ENCODE measurements at regions not wholly inside any gene's neighbourhood (a gene's known extent, or its start where the extent isn't known, plus 50 kb on each side); places are given as distances from the start of the nearest gene placed in this dataset.

DNA sequence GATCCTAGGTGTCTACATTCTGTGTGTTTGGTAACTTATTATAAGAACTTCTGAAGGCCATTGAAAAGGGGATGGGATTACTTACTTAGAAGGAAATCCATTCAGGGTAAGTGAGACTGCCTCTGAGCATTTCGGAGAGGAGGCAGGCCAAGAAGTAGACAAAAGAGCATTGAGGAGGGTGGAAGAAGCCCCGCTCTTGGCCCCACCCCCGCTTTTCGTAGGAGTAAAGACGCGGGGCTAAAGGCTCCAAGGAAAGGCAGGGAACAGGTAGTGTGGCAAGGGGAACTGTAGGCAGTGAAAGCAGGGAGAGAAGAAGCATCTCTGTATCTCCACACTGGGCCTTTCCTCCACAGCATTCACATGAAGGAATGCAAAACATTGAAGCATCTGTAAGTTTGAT, 51.8 kb upstream of the GRIK1 start:
- intact Hi-C loops (cut with DNase I) = no loop called here
- no peaks in the 10 kb centered on the region for H3K9me3 ChIP-seq
- DNase-seq = no peak
- WGBS (ENCODE audit: insufficient coverage, low coverage, low lambda C conversion rate, missing lambda C conversion rate) = 66% methylated on average over 6 of the region's 6 CpGs
- ATAC-seq = no peak
- H3K4me1 ChIP-seq = no peaks in the 10 kb centered on the region
- H3K36me3 ChIP-seq = no peaks in the 10 kb centered on the region
- no peak for TF ChIP-seq POLR2A (IDR thresholded peaks at IDR 0.05)
- TF ChIP-seq, protein P1, sequence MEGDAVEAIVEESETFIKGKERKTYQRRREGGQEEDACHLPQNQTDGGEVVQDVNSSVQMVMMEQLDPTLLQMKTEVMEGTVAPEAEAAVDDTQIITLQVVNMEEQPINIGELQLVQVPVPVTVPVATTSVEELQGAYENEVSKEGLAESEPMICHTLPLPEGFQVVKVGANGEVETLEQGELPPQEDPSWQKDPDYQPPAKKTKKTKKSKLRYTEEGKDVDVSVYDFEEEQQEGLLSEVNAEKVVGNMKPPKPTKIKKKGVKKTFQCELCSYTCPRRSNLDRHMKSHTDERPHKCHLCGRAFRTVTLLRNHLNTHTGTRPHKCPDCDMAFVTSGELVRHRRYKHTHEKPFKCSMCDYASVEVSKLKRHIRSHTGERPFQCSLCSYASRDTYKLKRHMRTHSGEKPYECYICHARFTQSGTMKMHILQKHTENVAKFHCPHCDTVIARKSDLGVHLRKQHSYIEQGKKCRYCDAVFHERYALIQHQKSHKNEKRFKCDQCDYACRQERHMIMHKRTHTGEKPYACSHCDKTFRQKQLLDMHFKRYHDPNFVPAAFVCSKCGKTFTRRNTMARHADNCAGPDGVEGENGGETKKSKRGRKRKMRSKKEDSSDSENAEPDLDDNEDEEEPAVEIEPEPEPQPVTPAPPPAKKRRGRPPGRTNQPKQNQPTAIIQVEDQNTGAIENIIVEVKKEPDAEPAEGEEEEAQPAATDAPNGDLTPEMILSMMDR (IDR thresholded peaks at IDR 0.05) = no peak
- H3K27ac ChIP-seq = no peak overlapping the region
- H3K27me3 ChIP-seq = no peaks in the 10 kb centered on the region
- H3K4me3 ChIP-seq = no peak overlapping the region

DNA sequence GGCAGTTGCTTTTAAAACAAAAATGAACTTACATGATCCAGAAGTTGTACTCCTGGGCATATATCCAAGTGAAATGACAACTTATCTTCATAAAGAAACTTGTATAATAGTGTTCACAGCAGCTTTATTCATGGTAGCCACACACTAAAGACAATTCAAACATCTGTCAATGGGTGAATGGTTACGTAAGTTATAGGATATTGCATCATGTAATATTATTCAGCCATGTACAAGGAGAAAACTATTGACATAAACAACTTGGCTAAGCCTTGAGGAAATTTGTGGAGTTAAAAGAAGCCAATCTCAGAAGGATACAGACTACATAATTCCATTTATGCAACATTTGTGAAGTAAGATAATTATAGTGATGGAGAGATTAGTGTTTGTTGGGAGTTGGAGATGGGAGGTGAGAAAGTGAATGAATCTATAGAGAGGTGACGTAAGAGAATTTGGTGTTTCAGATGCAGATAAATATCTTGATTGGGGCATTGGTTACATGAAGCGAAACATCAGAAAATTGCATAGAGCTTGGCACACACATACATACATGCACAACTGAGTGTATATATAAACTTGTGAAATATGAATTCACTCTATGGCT, 49.9 kb upstream of the GRIK1 start:
- H3K27ac ChIP-seq = no peak overlapping the region

More for the DNA sequence above, 49.9 kb upstream of the GRIK1 start:
- intact Hi-C loops (cut with DNase I) = no loop called here
- DNase-seq (no peak), ATAC-seq (no peak)
- Histone ChIP-seq H3K4me3 (no peak overlapping the region), H3K9me3 (no peaks in the 10 kb centered on the region), H3K4me1 (no peaks in the 10 kb centered on the region), H3K36me3 (no peaks in the 10 kb centered on the region), H3K27me3 (no peaks in the 10 kb centered on the region)
- no peak for TF ChIP-seq POLR2A (IDR thresholded peaks at IDR 0.05)
- TF ChIP-seq, protein P1 (IDR thresholded peaks at IDR 0.05) = no peak
- 70% methylated on average over 3 of the region's 3 CpGs for WGBS (ENCODE audit: insufficient coverage, low coverage, low lambda C conversion rate, missing lambda C conversion rate)
